SK-N-SH (cell line): ENCODE measurements at regions not wholly inside any gene's neighbourhood (a gene's known extent, or its start where the extent isn't known, plus 50 kb on each side); places are given as distances from the start of the nearest gene placed in this dataset.

Source experiments
- CTCF ChIA-PET: fragments of 300-600, 350-600 bp; formaldehyde crosslinking; extraction: SDS; loops from one replicate; lab custom pipeline; 2021; lab: Yijun Ruan, JAX
- POLR2A ChIA-PET: fragments of 350-600 bp; sonication (Branson Sonifier 250); formaldehyde crosslinking; extraction: SDS; loops from one replicate; lab custom pipeline; 2020; ENCODE audit warnings: antibody characterized with exemption, inconsistent platforms; lab: Yijun Ruan, JAX
- DNase-seq: peaks from one replicate; pipeline ENCODE4 v3.0.0; 2012
- H2AFZ ChIP-seq: fragments of 200-600 bp; sonication (generic); 2 replicates; pipeline ENCODE4 v1.8.1; 2016; ENCODE audit warnings: antibody characterized with exemption, mild to moderate bottlenecking, low read depth
- H3F3A ChIP-seq: fragments of 200-600 bp; sonication (generic); replicated peaks from 2 replicates; pipeline ENCODE3; 2016; ENCODE audit warnings: antibody characterized with exemption, mild to moderate bottlenecking; ENCODE audit not compliant: insufficient read depth
- H3K27ac ChIP-seq, 2 experiments: fragments of 200-500 bp in 1 of 2; fragments of 200-600 bp in 1 of 2; sonication (Bioruptor generic) in 1 of 2; sonication (generic), shearing (Covaris generic) in 1 of 2; 2 replicates each; pipeline versions ENCODE4 v1.5.1 to v1.6.1; 2014 to 2016; ENCODE audit warnings: low read depth in 2 of 2, inconsistent platforms in 1 of 2, low read length in 1 of 2, mild to moderate bottlenecking in 1 of 2, mixed read lengths in 1 of 2
- H3K27me3 ChIP-seq: fragments of 200-600 bp; sonication (generic), shearing (Covaris generic); 2 replicates; pipeline ENCODE4 v1.6.1; 2016; ENCODE audit warnings: mixed run types; ENCODE audit not compliant: insufficient read depth
- H3K36me3 ChIP-seq, 2 experiments: fragments of 200-500 bp in 1 of 2; fragments of 200-600 bp in 1 of 2; sonication (Bioruptor generic) in 1 of 2; sonication (generic) in 1 of 2; replicated peaks in 1 of 2; 2 replicates each; pipeline versions ENCODE3 to v1.5.1; 2014 to 2016; ENCODE audit warnings: low read length in 1 of 2, mild to moderate bottlenecking in 1 of 2; ENCODE audit not compliant: insufficient read depth in 2 of 2, control insufficient read depth in 1 of 2
- H3K4me1 ChIP-seq, 2 experiments: fragments of 200-500 bp in 1 of 2; fragments of 200-600 bp in 1 of 2; sonication (Bioruptor generic) in 1 of 2; sonication (generic), shearing (Covaris generic) in 1 of 2; 2 replicates each; pipeline versions ENCODE4 v1.5.1 to v1.6.1; 2014 to 2016; ENCODE audit warnings: low read depth in 1 of 2, low read length in 1 of 2, mixed run types in 1 of 2; ENCODE audit not compliant: insufficient read depth in 2 of 2, control insufficient read depth in 1 of 2
- H3K4me2 ChIP-seq: fragments of 200-600 bp; sonication (generic), shearing (Covaris generic); 2 replicates; pipeline ENCODE4 v1.6.1; 2017; ENCODE audit warnings: mixed run types
- H3K4me3 ChIP-seq, 2 experiments: fragments of 200-500 bp in 1 of 2; fragments of 200-600 bp in 1 of 2; sonication (Bioruptor generic) in 1 of 2; sonication (generic), shearing (Covaris generic) in 1 of 2; 2 replicates each; pipeline versions ENCODE4 v1.5.1 to v1.8.1; 2014 to 2016; ENCODE audit warnings: low read depth in 2 of 2, inconsistent platforms in 1 of 2, low read length in 1 of 2, mild to moderate bottlenecking in 1 of 2, mixed read lengths in 1 of 2, moderate library complexity in 1 of 2
- H3K79me2 ChIP-seq: fragments of 200-600 bp; sonication (generic); 2 replicates; pipeline ENCODE4 v1.8.1; 2017; ENCODE audit warnings: mild to moderate bottlenecking; ENCODE audit not compliant: insufficient read depth
- H3K9ac ChIP-seq: fragments of 200-600 bp; sonication (generic); 2 replicates; pipeline ENCODE4 v1.6.1; 2017; ENCODE audit warnings: mixed run types
- H3K9me2 ChIP-seq: fragments of 200-600 bp; sonication (generic); 2 replicates; pipeline ENCODE4 v1.6.1; 2017; ENCODE audit warnings: mixed run types
- H3K9me3 ChIP-seq: fragments of 200-600 bp; sonication (generic); 2 replicates; pipeline ENCODE4 v1.6.1; 2017; ENCODE audit warnings: mixed run types, mild to moderate bottlenecking, moderate library complexity
- H4K20me1 ChIP-seq: fragments of 200-600 bp; sonication (generic); 2 replicates; pipeline ENCODE4 v1.6.1; 2017; ENCODE audit warnings: mild to moderate bottlenecking, mixed run types; ENCODE audit not compliant: insufficient read depth
- ELF1 ChIP-seq: IDR thresholded peaks from 2 replicates; pipeline ENCODE4 v1.4.0; 2012
- FOXM1 ChIP-seq: IDR thresholded peaks from 2 replicates; pipeline ENCODE4 v1.4.0; 2012; ENCODE audit warnings: low read depth, mild to moderate bottlenecking
- GABPA ChIP-seq: IDR thresholded peaks from 2 replicates; pipeline ENCODE4 v1.4.0; 2012; ENCODE audit warnings: low read depth, mild to moderate bottlenecking
- NFIC ChIP-seq: IDR thresholded peaks from 2 replicates; pipeline ENCODE4 v1.4.0; 2012; ENCODE audit warnings: borderline replicate concordance
- RCOR1 ChIP-seq: fragments of 150-350 bp; IDR thresholded peaks from 2 replicates; pipeline ENCODE4 v1.6.1; 2017; ENCODE audit warnings: antibody characterized with exemption, low read length
- TAF1 ChIP-seq: IDR thresholded peaks from 2 replicates; pipeline ENCODE4 v1.6.1; 2012; ENCODE audit warnings: low read depth, mild to moderate bottlenecking, low read length, moderate library complexity, borderline replicate concordance
- TCF12 ChIP-seq: IDR thresholded peaks from 2 replicates; pipeline ENCODE4 v1.4.0; 2012
- WGBS: methylation state at CpG from one replicate; pipeline ENCODE4 v1.1.6; 2017; ENCODE audit warnings: low lambda C conversion rate; 5-methylcytosine and 5-hydroxymethylcytosine counted together
- TF ChIP-seq, protein P1 (sequence below): IDR thresholded peaks from 2 replicates; pipeline ENCODE4 v1.4.0; 2012; ENCODE audit warnings: low read depth, borderline replicate concordance
- TF ChIP-seq, protein P2 (sequence below): IDR thresholded peaks from 2 replicates; pipeline ENCODE4 v1.6.1; 2012; ENCODE audit warnings: mild to moderate bottlenecking, low read depth, low read length, moderate library complexity
- TF ChIP-seq, protein P3 (sequence below): fragments of 200-600 bp; sonication (generic); IDR thresholded peaks from 2 replicates; pipeline ENCODE4 v1.6.1; 2017; ENCODE audit warnings: antibody characterized with exemption, mild to moderate bottlenecking, moderate library complexity
- TF ChIP-seq, protein P4 (sequence below): fragments of 150-350 bp; IDR thresholded peaks from 2 replicates; pipeline ENCODE4 v1.6.1; 2016; ENCODE audit warnings: mild to moderate bottlenecking, low read depth, low read length
- TF ChIP-seq, protein P5 (sequence below): IDR thresholded peaks from 2 replicates; pipeline ENCODE4 v1.4.0; 2012; ENCODE audit warnings: low read depth
- TF ChIP-seq, protein P6 (sequence below): fragments of 150-350 bp; IDR thresholded peaks from 2 replicates; pipeline ENCODE4 v1.6.1; 2017; ENCODE audit warnings: antibody characterized with exemption, low read length, low read depth, borderline replicate concordance

DNA sequence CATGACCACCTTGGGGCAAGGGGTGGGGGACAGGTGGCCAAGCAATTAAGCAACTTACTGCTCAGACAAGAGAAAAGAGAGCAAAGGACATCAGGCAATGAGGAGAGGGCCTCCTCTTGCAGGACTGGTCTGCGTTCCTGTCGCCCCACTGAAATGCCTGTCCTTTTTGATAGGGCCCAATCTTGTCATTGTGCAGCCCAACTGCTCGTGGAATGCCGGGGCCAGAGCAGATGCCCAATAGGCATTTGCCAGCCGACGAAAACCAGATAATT is 104.5 kb upstream of the SH3BP4 start:
- H3K4me2 ChIP-seq, result no peak overlapping the region
- no peak overlapping the region for H3K4me3 ChIP-seq
- DNase-seq, result no peak
- no peaks in the 10 kb centered on the region for H3K36me3 ChIP-seq
- H4K20me1 ChIP-seq, result no peaks in the 10 kb centered on the region
- H3K9me2 ChIP-seq, result no peaks in the 10 kb centered on the region
- ChIA-PET CTCF (interaction anchor here (0.8 kb wide), 1 partner anchor 12 kb away, joined by 3 read pairs; no protein-coding TSS in a partner anchor), POLR2A (no interaction called here)
- H3F3A ChIP-seq, result no peaks in the 10 kb centered on the region
- H2AFZ ChIP-seq, result no peak overlapping the region
- no peak overlapping the region for H3K27ac ChIP-seq
- H3K9me3 ChIP-seq, result no peaks in the 10 kb centered on the region
- TF ChIP-seq, protein P1, sequence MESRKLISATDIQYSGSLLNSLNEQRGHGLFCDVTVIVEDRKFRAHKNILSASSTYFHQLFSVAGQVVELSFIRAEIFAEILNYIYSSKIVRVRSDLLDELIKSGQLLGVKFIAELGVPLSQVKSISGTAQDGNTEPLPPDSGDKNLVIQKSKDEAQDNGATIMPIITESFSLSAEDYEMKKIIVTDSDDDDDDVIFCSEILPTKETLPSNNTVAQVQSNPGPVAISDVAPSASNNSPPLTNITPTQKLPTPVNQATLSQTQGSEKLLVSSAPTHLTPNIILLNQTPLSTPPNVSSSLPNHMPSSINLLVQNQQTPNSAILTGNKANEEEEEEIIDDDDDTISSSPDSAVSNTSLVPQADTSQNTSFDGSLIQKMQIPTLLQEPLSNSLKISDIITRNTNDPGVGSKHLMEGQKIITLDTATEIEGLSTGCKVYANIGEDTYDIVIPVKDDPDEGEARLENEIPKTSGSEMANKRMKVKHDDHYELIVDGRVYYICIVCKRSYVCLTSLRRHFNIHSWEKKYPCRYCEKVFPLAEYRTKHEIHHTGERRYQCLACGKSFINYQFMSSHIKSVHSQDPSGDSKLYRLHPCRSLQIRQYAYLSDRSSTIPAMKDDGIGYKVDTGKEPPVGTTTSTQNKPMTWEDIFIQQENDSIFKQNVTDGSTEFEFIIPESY, result no peak
- no peak for TF ChIP-seq ELF1
- TF ChIP-seq, protein P2, sequence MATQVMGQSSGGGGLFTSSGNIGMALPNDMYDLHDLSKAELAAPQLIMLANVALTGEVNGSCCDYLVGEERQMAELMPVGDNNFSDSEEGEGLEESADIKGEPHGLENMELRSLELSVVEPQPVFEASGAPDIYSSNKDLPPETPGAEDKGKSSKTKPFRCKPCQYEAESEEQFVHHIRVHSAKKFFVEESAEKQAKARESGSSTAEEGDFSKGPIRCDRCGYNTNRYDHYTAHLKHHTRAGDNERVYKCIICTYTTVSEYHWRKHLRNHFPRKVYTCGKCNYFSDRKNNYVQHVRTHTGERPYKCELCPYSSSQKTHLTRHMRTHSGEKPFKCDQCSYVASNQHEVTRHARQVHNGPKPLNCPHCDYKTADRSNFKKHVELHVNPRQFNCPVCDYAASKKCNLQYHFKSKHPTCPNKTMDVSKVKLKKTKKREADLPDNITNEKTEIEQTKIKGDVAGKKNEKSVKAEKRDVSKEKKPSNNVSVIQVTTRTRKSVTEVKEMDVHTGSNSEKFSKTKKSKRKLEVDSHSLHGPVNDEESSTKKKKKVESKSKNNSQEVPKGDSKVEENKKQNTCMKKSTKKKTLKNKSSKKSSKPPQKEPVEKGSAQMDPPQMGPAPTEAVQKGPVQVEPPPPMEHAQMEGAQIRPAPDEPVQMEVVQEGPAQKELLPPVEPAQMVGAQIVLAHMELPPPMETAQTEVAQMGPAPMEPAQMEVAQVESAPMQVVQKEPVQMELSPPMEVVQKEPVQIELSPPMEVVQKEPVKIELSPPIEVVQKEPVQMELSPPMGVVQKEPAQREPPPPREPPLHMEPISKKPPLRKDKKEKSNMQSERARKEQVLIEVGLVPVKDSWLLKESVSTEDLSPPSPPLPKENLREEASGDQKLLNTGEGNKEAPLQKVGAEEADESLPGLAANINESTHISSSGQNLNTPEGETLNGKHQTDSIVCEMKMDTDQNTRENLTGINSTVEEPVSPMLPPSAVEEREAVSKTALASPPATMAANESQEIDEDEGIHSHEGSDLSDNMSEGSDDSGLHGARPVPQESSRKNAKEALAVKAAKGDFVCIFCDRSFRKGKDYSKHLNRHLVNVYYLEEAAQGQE, result no peak
- no peaks in the 10 kb centered on the region for H3K79me2 ChIP-seq
- no peak overlapping the region for H3K9ac ChIP-seq
- 87% methylated on average over 6 of the region's 6 CpGs for WGBS
- no peaks in the 10 kb centered on the region; a peak in 1 of 4 replicates for H3K4me1 ChIP-seq
- H3K27me3 ChIP-seq, result no peaks in the 10 kb centered on the region

DNA sequence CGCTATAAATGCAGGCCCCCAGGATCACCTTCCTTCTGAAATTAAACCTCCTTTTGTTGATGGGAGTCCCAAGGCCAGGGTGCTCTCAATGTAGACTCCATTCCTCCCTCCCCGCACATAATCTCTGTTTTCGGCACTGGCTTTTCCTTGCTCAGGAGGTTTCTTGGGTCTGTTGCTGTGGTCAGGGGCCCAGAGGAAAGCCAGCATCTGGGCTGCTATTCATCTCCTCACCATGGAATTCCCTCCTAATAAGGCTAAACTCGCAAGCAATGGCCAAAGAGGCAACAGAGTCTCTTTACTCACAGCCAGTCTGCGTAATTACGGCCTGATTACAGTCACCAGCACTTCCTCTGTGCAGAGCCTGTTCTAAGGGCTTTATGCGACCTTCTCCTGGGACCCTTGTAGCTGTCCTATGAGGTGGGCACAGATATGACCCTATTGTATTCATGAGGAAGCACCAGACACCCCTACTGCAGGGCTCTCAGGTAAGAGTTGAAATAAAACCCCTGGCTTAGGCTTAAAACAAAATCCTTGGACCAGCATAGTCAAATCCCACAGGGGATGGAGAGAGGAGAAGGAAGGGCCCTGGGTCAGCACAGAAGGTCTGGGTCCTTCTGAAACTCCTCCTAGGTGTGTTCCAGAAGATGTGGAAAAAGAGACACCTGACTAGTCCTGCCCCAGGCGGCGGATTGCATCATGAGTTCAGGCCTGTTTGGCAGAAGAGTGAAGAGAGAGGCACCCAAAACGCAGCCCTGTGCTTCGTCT is 105.0 kb upstream of the SH3BP4 start:
- ChIA-PET CTCF (no interaction called here), POLR2A (no interaction called here)
- Histone ChIP-seq H3K4me2 (no peak overlapping the region), H4K20me1 (no peaks in the 10 kb centered on the region), H2AFZ (no peak overlapping the region), H3K27ac (no peak overlapping the region), H3K36me3 (no peaks in the 10 kb centered on the region), H3K9ac (no peak overlapping the region), H3K27me3 (no peaks in the 10 kb centered on the region), H3K9me2 (no peaks in the 10 kb centered on the region), H3F3A (no peaks in the 10 kb centered on the region), H3K4me1 (no peaks in the 10 kb centered on the region; a peak in 1 of 4 replicates), H3K79me2 (no peaks in the 10 kb centered on the region), H3K9me3 (no peaks in the 10 kb centered on the region), H3K4me3 (no peak overlapping the region)
- DNase-seq, result no peak
- WGBS, result 88% methylated on average over 9 of the region's 11 CpGs
- TF ChIP-seq, protein P3, sequence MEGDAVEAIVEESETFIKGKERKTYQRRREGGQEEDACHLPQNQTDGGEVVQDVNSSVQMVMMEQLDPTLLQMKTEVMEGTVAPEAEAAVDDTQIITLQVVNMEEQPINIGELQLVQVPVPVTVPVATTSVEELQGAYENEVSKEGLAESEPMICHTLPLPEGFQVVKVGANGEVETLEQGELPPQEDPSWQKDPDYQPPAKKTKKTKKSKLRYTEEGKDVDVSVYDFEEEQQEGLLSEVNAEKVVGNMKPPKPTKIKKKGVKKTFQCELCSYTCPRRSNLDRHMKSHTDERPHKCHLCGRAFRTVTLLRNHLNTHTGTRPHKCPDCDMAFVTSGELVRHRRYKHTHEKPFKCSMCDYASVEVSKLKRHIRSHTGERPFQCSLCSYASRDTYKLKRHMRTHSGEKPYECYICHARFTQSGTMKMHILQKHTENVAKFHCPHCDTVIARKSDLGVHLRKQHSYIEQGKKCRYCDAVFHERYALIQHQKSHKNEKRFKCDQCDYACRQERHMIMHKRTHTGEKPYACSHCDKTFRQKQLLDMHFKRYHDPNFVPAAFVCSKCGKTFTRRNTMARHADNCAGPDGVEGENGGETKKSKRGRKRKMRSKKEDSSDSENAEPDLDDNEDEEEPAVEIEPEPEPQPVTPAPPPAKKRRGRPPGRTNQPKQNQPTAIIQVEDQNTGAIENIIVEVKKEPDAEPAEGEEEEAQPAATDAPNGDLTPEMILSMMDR, result no peak
- no peak for TF ChIP-seq FOXM1
- no peak for TF ChIP-seq GABPA
- no peak for TF ChIP-seq NFIC
- TF ChIP-seq TAF1, result no peak
- no peak for TF ChIP-seq TCF12
- TF ChIP-seq, protein P4, sequence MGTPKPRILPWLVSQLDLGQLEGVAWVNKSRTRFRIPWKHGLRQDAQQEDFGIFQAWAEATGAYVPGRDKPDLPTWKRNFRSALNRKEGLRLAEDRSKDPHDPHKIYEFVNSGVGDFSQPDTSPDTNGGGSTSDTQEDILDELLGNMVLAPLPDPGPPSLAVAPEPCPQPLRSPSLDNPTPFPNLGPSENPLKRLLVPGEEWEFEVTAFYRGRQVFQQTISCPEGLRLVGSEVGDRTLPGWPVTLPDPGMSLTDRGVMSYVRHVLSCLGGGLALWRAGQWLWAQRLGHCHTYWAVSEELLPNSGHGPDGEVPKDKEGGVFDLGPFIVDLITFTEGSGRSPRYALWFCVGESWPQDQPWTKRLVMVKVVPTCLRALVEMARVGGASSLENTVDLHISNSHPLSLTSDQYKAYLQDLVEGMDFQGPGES, result no peak
- TF ChIP-seq, protein P5, sequence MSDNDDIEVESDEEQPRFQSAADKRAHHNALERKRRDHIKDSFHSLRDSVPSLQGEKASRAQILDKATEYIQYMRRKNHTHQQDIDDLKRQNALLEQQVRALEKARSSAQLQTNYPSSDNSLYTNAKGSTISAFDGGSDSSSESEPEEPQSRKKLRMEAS, result no peak
- TF ChIP-seq RCOR1, result no peak
- TF ChIP-seq, protein P1, result no peak
- TF ChIP-seq, protein P6, sequence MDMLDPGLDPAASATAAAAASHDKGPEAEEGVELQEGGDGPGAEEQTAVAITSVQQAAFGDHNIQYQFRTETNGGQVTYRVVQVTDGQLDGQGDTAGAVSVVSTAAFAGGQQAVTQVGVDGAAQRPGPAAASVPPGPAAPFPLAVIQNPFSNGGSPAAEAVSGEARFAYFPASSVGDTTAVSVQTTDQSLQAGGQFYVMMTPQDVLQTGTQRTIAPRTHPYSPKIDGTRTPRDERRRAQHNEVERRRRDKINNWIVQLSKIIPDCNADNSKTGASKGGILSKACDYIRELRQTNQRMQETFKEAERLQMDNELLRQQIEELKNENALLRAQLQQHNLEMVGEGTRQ, result no peak
